Head of caudate nucleus (tissue), 42 donors: ENCODE measurements at regions not wholly inside any gene's neighbourhood (a gene's known extent, or its start where the extent isn't known, plus 50 kb on each side); places are given as distances from the start of the nearest gene placed in this dataset.
A peak's percentile ranks its signal among the peaks of the same experiment; 100 is the strongest.

Source experiments
- DNase-seq, 42 donors: peaks; one replicate each; pipeline versions ENCODE4 v3.0.0 to v3.0.0-alpha.2; 2020 to 2021; ENCODE audit warnings: mixed read lengths in 7 of 42
- intact Hi-C: fragments of 100-400 bp; cut with DNase I; formaldehyde crosslinking; loops from one replicate; pipeline ENCODE4 v1.15.0; 2022

DNA sequence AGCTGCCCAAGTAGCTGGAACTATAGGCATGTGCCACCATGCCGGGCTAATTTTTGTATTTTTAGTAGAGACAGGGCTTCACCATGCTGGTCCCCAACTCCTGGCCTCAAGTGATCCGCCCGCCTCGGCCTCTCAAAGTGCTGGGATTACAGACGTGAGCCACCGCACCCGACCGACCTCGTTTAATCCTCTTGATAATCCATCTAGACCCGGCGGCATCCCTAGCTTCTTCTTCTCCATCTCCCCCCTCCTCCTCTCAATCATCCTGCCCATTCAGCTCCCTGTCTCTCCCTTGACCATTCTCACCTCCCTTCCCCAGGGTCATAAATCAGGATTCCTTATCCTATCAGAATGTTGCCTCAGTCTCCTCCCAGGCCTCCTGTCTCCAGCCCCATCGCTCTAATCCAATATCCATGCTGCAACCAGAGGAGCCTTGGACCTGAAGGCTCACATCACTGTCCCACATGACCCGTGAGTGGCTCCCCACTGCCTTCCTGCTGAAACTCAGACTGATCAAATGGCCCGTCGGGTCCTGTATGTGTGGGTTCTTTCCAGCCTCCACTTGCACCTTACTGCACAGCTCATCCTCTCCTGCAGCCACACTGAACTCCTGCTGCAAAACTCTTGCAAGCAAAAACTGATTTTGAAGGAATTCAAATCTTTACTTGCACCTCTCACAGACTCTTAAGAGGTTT is 74.1 kb upstream of the CDH5 start:
- peak in 5 of 42 donors; percentile 3 to 22 (median 8) for DNase-seq

DNA sequence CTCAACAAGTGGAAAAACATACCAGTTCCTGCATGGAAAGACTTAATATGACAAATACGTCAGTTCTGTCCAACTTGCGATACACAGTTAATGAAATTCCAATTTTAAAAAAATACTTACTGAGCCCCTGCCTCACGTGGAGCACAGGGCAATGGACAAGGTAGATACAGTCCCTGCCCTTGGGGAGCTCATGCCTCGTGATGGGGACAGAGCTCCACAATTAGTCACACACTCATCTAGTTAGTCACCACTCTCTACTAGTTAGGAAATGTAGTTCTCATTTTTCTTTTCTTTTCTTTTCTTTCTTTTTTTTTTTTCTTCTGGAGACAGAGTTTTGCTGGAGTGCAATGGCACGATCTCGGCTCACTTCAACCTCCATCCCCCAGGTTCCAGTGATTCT is 74.7 kb upstream of the CDH5 start:
- DNase-seq = peak in 2 of 42 donors; percentile 15 to 21
- intact Hi-C loops = no loop called here

More for the DNA sequence above, 74.1 kb upstream of the CDH5 start:
- intact Hi-C loops = no loop called here

DNA sequence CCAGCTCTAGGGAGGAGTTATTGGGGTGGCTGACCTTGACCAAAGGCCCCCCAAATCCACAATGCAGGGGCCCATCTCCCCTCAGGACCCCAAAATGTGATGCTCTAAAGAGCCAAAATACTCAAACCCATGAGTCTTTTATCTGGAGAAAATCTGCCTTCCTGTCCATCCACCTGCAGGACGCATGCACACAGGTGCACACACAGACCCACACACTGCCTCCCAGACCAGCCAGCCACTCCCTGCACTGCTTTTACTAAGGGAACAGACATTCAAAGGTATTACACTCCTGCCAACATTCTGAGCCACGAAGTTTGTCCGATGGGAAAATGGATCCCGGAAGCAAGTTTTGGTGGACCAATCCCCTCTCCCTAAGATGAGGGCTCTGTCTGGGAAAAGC is 76.1 kb upstream of the CDH5 start:
- intact Hi-C loops = no loop called here
- peak in 5 of 42 donors; percentile 2 to 34 (median 26) for DNase-seq

DNA sequence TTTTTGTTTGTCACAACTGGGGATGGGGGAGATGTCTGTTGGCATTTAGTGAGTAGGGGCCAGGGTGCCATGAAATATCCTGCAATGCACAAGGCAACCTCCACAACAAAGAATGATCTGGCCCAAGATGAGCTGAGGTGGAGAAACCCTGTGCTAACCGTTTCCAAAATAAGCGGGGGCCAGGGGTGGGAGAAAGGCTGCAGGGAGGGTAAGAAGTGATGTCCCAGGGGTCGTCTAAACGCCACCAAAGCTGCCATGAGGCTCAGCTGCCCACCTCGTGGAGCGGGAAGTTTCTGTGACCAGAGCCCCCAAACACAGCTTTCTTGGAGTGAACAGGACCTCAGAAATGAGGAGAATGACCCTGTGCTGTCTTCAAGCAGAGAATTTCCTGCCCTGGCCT is 76.5 kb upstream of the CDH5 start:
- peak in 3 of 42 donors; percentile 0 to 18 (median 1) for DNase-seq
- intact Hi-C loops = no loop called here

DNA sequence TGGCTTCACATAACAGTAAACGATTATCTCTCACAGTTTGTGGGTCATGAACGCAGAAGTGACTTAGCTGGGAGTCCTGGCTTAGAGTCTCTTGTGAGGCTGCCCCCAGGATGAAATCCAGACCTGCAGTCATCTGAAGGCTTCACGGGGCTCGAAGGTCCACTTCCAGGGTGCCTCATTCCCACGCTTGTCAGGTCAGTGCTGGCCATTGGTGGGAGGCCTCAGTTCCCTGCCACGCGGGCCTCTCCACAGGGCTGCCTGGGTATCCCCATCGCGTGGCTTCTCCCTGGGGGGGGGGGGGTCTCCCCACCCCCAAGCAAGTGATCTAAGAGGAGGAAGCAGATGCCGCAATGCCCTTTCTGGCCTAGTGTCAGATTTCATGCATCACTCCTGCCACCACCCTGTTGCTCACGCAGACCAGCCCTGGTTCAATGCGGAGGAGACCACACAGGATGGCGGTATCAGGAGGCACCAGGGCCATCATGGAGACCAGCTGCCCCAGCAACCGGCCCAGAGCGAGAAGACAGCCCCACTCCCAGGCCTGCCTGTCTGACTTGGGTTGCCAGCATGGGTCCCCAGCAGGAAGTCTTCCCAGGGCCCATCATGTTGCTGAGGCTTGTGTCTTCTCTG is 77.3 kb upstream of the CDH5 start:
- intact Hi-C loops = no loop called here
- DNase-seq = peak in 6 of 42 donors; percentile 4 to 33 (median 10)

DNA sequence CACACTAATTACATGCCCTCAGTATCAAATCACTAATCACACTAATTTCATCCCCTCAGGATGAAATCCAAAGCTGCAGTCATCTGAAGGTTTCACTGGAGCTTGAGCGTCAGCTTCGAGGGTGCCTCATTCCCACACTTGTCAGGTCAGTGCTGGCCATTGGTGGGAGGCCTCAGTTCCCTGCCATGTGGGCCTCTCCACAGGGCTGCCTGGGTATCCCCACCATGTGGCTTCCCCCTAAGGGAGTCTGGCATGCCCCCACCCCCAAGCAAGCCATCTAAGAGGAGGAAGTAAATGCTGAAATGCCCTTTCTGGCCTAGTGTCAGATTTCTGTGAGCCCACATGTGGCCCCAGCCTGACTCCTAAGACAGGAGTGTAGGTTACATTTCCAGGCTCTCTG is 78.6 kb upstream of the CDH5 start:
- DNase-seq = peak in 4 of 42 donors; percentile 2 to 35 (median 8)
- intact Hi-C loops = no loop called here

DNA sequence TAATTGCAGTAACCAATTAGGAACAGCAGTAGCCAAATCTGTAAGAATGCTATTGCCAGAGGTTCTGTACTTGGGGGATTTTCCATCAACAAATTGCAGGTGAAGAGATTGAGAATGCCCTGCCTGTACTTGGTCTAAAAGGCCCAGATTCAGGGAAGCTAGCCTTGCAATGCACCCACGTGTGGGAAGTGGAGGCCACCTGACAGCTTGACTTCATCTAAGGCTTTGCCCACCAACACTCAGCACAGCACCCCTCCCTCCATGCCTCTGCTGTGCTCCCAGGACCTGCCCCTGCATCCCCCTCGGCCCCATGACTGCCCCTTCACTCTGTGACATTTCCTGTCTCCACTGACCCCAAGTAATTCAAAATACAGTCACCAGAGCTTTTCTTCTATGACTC is 79.1 kb upstream of the CDH5 start:
- intact Hi-C loops = no loop called here
- DNase-seq = peak in 3 of 42 donors; percentile 4 to 20 (median 5)

DNA sequence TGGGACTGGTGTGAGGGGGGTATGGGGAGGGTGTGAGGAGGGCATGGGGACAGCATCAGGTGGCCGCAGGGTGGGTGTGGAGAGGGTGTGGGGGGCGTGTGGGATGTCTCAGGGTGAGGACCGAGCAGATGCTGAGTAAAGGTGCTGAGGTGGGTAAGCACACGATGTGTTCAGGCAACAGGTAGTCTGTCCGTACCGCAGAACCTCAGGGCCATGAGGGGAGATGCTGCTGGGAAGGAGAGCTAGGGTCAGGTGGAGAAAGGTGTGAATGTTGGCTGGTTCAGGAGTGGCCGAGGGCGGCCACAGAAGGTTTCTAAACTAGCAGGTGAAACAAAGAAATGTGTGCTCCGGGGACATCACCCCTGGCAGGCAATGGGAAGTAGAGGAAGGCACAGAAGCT is 80.0 kb upstream of the CDH5 start:
- peak in 5 of 42 donors; percentile 2 to 22 (median 11) for DNase-seq
- intact Hi-C loops = no loop called here

DNA sequence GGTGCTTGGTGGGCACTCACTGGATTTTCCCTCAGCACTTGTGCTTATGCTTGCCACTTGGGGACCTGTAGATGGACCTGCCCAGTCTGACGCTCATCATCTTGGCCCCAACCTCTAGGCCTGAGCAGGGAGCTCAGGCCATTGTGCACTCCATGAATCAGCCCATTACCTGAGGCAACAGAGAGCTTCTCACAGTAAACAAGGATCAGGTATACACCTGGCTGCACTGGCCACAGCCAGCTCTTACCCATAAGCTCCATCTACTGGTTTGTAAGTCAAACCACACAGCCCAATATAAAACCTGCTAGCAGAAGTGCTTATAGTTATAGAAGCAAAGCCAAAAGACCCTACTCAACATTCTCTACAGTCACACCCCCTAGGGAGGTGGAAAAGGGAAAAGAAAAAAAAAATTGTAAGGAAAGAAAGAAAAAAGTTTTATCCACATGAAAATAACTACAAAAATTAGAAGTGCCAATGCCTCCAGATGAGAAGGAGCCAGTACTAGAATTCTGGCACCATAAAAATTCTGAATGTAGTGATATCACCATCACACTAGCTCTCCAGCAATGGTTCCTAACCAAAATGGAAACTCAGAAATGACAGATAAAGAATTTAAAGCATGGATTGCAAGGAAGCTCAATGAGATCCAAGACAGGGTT is 87.8 kb upstream of the CDH5 start:
- DNase-seq = no peak
- intact Hi-C loops = no loop called here

DNA sequence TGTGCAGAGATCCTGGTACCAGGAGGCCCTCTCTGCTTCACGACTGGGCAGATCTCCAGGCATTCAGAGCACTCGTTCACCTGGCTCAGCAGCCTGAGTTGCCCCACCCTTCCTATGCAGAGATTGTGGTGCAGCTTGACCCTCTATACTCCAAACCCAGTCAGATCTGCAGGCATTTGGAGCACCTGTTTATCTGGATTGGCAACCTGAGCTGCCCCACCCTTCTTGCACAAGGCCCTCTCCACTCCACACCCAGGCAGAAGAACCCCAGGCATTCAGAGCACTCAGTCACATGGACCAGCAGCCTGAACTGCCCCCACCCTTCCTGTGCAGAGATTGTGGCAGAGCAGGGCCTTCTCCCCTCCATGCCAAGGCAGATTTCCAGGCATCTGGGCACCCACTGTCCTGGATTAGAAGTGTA is 88.4 kb upstream of the CDH5 start:
- peak in 2 of 42 donors; percentile 12 to 25 for DNase-seq
- intact Hi-C loops = no loop called here

DNA sequence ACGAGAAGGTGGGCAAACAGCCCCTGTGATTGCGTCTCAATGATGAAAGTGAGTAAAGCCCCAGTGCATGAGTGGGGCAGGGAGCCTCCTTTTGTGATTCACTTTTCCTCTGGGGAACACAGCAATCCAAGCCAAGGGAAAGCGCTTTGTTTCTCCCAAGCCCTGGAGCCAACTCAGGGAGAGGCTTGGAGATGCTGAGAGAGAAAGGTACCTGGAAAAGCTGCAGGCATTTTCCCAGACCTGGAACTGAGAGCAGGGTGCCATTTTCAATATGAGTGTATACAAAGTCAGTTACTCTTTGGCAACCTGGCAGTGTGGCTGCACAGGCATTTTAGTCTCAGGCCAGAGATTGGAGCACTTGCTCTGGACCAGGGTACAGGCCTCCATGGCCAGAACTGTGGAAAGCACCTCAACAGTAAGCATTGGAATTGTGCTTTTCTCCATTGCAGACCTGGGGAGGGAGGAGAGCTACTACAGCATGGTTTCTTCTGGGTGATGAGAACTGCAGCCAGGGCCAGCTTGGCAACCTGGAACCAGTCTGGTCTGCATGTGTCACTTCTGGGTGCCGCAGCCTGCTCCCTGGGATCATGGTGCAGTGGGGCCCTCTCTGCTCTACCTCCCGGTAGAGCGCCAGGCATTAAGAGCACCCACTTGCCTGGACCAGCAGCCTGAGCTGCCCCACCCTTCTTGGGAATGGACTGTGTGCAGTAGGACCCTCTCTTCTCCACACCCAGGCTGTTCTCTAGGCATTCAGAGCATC is 89.0 kb upstream of the CDH5 start:
- DNase-seq = peak in 3 of 42 donors; percentile 12 to 31 (median 26)
- intact Hi-C loops = no loop called here

DNA sequence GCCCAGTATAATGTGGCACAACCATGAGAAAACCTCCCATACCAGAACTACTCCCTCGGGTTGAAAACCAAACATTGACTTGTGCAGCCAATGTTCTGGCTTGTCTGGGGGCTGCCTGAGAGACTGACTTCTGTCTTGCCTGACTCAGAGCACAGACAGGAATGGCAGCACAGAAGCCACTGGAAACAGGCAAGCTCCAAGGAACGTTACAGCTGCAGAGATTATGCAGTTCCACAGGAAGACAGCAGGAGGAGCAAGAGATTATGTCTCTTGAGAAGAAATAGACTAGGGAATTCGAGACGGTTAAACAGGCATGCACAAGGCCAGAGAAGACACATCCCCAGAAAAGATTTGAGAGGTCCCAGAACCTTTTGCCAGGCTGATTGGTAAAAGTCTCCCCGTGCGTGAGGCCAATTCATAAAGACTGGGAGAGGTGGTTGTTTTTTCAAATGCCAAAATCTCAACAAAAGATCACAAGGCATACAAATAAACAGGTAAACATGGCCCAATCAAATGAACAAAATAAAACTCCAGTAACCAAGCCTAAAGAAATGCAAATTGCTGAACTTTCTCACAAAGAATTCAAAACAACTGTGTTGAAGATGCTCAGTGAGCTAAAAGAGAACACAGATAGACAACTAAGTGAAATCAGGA is 90.6 kb upstream of the CDH5 start:
- intact Hi-C loops = no loop called here
- peak in 19 of 42 donors; percentile 19 to 78 (median 37) for DNase-seq

DNA sequence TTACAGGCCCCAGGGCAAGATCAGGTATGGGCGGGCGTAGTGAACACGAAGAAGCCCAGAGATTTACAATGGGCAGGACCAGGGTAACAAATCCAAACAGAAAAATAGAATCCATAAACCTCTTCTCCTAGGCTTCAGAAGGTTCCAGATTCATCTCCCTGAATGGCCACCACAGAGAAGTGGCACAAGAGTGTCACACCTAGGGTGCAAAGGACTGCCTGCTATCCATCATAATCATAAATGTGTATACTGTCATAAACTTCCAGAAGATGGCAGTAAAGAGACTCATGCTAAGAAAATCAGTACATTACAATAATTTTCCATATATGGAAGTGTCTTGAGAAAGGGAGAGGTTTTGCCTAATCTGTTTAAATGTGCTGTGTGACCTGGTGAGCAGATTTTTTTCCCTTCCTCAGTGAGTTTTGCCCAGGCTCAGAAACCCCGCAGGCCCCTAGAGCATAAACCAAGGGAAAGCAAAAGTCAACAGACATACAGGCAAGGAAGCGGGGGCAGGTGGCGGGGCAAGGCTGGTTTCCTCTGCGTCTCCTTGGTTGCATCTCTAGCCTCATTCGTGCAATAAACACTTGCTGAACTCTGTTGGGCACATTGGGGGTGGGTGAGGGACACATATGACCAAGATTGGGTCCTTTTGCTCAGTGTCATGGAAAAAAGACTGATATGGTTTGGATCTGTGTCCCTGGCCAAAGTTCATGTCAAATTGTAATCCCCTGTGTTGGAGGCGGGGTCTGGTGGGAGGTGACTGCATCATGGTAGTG is 92.0 kb upstream of the CDH5 start:
- peak in 6 of 42 donors; percentile 11 to 38 (median 16) for DNase-seq
- intact Hi-C loops = no loop called here

DNA sequence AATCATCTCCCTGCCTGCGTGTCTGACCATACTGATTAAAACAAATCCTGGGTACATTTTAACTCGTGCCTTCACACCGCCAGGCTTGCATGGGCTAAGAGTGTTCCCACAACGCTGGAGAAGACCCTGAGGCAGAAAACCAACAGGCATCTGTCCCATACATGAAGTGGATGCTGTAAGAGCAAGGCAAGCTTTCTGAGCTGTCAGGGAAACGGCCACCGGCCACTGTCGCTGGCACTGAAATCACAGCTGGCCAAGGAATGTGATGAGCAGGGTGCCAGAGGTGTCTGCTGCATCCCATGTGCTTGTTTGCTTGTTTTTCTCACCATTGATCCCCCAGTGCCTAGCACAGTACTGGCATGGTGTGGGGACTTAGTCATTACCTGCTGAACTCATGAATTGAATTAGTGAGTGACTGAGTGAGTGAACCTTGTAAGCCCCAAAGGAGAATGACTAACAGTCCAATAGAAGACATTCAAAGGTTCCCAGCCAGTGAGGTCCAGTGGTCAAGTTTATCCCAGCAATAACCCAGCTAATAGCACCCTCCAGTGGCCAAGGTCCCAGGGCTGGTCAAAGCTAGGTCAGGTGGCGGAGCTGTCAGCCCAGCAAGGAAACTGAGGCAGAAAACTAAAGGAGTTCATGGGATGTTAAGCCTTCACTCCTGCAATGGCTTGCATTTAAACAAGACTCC is 92.7 kb upstream of the CDH5 start:
- peak in 8 of 42 donors; percentile 8 to 41 (median 14) for DNase-seq
- intact Hi-C loops = no loop called here

DNA sequence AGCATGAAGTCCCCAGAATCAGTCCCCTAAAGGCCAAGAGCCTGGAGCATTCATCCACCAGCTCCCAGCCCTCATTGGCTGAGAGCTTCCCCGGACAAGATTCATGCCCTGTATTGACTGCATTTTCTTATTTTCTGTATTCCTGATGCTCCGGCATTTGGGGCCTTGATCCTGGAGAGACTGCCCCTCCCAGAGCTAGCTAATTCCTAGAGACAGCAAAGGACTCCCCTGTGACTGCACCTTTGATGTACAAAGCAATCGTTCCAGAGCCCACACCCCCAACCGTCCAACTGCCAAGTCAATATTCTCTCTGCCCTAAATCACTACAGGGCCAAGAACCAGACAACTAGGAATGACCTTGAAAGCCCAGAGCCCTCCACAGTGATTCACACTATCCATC is 93.4 kb upstream of the CDH5 start:
- intact Hi-C loops = no loop called here
- peak in 3 of 42 donors; percentile 4 to 31 (median 16) for DNase-seq

DNA sequence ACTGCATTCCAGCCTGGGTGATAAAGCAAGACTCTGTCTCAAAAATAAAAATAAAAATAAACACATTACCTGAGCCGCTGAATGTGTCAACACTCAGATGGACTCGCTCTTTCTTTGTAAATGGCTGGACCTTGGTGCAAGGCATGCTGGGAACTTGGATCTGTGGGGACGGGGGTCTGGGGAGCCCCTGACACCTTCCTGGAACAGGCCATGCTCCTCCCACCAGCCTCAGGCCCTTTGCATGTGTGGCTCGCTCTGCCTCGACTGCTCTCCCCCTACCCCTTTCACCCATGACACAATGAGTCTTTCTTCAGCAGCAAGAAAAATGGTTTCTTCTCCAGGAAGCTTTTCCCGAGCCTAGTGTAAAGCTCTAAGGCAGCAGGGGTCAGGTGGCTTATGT is 94.0 kb upstream of the CDH5 start:
- intact Hi-C loops = no loop called here
- peak in 3 of 42 donors; percentile 7 to 13 (median 10) for DNase-seq
